HL-60/S4 treated with phorbol 12-myristate 13-acetate at 8.2 ng/mL for 4 days and 3 days (cell line): ENCODE measurements at regions not wholly inside any gene's neighbourhood (a gene's known extent, or its start where the extent isn't known, plus 50 kb on each side); places are given as distances from the start of the nearest gene placed in this dataset.

Experiments
- in situ Hi-C: fragments of 300-500 bp; cut with MboI; formaldehyde crosslinking; loops from 2 replicates; pipeline ENCODE4 v1.15.0; 2022; ENCODE audit warnings: low sequenced_read_pairs

DNA sequence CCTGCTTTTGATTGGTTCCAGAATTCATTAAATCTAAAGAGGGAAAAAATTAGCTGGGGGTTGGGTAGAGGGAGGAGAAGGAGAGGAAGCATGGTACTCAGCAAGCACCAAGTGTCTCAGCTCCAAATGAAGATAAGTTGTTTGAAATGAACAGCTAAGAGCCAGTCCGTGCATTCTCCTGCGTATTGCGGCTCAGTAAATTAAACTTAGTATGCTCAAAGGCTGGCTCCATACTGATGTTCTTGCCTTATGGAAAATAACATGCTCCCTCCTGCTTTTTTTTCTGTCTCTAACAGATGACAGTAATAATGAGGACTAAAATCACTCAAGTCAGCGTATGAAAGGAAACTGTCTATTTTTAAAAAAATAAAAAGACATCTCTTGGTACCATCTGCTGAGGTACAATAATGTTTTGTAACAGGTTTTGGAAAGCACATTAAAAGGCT lies 161.0 kb downstream of the SPATA31D1 start:
- in situ Hi-C loops, result no loop called here

DNA sequence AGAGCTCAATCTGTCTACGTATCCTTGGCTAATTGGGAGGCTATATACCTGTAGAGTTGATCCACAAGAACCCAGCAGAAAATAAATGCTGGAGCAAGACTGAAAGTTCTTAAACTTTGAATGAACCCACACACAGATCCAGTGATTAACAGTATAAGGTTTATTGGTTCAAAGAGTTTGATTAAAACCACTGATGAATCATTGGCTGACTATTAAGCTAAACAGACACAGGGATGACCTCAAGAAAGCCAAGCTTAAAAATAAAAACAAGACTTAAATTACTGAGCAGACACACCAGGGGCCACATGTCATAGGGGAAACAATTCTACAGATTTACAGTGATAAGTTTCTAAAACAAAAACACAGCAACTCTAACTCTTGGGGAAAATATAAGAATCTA lies 163.6 kb downstream of the SPATA31D1 start:
- in situ Hi-C loops, result no loop called here

DNA sequence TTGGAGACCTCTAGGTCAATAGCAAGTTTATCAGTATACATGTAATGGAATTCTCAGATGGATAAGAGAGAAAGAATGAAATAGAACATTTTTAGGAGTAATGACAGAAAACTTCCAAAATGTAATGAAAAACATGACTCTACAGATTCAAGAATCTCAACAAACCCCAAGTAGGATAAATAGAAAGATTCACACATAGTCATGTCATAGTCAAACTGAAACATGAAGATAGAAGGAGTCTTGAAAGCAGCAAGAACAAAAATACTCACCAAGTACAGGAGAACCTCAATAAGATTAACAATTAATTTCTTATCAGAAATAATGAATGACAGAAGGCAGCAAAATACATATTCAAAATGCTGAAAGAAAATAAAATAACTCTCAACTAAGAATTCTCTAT lies 164.5 kb downstream of the SPATA31D1 start:
- in situ Hi-C loops, result no loop called here

DNA sequence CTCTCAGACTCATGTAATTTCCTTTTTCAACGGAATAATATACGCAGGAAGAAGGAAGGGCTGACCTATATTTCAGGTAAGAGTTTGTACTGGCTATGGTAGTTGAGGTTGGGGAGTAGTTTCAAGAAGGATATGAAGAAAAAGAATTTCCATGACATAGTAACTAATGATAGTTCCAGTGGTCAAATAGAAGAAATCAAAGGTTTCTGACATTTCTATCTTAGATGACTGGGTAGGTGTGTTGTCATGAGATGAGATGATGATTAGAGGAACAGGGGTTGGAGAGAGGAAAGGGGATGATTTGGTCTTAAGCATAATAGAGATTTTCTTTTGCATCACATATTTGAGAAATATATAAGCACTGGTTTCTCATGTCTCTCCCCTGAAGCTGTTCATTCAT lies 166.0 kb downstream of the SPATA31D1 start:
- in situ Hi-C loops, result no loop called here

DNA sequence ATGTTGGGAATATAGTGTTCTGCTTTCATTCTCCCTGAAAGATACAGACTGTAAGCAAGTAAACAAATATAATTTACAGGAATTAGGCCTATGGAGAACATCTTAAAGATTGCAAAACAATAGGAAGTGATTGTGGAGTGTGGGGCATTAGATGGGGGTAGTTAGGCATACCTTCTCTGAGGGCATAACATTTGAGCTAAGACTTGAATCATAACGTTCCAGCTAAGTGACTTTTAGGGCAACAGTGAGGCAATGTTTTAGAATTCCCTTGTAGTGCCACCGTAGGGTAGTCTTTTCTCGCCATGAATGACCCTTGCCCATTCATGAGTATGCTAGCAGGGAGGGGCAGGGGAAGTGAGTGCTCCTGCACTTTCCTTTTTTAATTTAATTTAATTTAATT lies 173.3 kb downstream of the SPATA31D1 start:
- in situ Hi-C loops, result no loop called here

DNA sequence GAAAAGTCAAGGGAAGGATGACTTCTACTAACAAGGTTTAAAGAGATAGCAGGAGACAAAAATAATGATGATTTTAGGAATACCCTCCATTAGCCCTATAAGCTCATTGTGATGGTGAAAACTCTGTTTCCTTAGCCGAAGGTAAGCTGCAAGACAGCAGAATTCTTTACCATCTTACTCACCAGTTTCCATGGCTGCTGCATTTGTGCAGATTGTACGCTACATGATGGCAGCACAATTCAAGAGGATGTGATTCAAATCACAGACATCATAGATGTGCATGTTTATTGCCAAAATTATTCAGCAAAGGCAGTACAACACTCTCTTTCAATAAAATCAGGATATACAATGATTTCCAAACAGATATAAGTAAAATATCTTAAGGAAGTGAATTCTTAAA lies 175.6 kb downstream of the SPATA31D1 start:
- in situ Hi-C loops, result no loop called here

DNA sequence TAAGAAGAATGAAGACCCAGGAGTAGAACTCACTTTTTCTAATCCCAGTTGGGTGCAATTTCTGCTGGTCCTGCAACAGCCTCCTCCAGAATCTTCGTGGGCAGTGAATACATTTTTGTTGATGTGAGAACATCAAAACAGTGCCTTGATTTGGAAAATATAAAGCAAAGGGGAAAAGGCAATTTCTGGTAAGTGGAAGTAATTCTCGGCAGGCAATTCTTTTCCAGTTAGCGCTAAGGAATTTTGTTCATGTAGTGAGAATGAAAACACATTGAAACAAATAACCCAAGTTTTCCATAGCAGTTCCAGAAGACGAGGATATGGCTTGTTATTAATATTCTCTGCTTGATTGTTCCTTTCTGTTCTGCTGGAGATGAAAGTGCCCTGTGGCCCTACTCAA lies 178.7 kb downstream of the SPATA31D1 start:
- in situ Hi-C loops, result no loop called here

DNA sequence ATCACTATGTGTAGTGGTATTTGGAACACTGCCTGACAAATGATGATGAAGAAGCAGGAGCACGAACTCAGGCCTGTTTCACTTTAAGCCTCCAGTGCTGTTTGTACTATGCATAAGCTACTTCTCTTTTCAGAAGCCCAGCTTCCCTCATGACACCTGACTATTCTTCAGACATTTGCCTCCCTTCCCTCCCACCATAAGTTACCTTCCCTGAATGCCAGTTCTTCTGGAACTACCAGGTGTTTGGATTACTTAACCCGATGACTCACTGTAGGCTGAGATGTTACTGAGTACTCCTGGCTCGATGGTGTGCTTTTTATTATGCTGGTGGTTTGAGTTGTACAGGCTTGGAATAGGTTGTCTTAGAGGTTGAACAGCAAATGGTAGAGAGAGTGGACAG lies 180.0 kb downstream of the SPATA31D1 start:
- in situ Hi-C loops, result no loop called here

DNA sequence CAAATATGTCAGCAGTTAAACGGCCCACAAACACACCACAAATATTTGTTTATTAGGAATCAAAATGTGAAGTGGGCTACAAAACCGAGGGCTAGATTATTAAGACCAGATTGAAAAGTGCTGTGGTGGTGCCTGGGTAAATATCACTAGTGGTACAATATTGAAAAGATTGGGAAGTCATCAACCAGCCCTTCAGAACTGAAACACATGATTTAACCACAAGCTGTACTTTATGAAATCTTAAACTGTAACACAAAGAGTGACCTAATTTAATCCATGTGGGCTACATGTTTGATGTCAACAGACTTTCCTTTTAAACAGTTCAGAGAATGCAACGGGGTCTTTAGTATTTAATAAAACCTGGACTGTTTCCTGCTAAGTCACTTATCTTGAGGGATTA lies 182.3 kb downstream of the SPATA31D1 start:
- in situ Hi-C loops, result no loop called here

DNA sequence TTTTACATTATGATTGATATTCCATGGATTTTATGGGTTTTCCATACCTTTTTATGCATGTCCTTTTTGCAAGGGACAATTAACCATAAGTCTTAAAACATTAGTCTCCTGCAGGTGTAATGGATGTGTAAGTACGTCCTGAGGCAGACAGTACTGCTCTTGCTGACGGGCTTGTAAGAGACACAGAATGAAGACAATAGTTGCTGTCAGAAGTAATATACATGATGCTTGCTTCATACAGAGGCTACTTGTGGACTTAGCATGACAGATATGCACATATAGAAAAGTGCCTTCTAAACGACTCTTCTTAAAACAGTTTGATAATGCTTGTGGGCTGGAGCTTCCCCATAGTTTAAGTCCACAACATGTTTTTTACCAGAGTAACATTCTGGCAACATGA lies 182.7 kb downstream of the SPATA31D1 start:
- in situ Hi-C loops, result no loop called here

DNA sequence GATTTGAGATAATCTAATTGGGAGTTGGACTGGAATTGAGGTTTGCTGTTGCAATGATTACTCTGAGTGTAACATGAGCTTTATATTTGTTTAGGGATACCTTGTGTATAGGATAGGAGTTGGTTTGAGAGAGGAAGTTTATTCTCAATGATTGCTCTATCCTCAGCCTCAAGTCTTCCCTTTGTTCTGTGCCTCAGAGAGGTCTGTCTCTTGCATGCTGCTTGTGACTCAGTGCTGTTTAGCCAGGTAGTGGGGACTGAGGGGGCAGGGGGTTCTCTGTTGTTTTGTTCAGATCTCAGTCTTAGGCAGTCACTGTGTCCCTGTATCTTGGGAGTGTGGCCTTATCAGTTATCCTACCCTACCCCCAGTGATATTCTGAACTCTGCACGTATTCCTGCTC lies 192.1 kb downstream of the SPATA31D1 start:
- in situ Hi-C loops, result no loop called here

DNA sequence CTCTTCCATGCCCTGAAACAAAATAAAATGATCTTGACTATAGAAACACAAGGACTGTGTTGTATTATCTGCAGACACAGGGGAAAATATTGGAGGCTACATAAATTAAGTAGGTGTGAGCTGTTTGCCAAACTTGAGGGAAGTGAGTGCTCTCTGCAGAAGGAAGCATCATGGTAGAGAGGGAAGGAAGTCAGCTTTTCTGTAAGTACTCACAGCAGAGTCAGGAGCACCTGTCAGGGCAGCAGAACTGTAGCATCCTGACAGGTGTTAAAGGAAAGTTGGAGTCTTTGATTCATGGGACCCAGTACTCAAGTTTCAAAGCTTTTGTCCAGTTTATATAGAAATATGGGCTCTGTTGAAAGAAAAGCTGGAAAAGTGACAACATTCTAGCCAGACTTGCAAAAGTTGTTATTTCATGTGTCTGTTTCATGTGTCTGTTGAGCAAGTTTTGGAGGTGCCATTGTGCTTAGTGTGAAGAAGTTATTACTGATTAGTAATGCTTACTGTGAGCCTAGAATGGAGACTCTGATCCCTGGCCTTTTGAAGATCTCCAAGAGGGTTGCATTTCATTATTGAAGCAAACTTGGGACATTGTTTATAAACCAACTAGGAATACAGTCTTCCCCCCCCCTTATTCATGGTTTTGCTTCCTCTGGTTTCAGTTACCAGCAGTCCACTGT lies 194.7 kb downstream of the SPATA31D1 start:
- in situ Hi-C loops, result no loop called here

DNA sequence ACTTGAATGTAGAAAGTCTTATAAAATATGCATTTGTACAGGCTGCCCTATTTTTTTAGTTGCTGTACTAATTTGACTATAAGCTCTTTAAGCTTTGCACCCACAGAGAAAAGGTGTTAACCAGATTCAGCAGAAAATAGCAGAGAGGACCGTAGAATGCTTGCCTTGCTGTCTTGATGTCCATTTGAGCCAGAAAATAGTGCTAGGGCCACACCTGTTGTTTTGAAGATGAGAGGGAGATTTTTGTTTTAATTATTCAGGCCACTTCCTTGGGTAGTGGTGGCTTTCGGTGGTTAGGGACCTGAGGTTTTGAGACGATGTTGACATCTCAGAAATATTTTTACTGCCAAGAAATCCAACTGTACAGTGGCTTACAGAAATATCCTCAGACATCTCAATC lies 196.0 kb downstream of the SPATA31D1 start:
- in situ Hi-C loops, result no loop called here

DNA sequence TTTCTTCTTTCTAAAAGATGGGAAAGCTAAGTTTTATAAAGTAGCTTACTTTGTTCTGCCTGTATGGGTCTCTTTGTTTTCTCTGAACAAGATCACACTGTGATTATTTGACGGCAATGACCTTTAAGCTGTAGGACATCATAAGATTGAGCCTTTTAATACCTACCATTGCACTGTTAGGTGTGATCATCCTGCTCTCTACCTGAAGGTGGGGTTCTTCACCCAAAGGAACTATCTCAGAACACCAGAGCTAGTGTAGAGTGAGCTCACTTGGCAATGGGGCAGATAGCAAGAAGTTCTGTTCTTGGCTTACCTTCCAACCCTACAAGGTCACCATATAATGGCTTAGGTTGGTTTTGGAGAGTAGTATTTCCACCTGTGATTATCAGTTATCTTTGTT lies 200.2 kb downstream of the SPATA31D1 start:
- in situ Hi-C loops, result no loop called here

DNA sequence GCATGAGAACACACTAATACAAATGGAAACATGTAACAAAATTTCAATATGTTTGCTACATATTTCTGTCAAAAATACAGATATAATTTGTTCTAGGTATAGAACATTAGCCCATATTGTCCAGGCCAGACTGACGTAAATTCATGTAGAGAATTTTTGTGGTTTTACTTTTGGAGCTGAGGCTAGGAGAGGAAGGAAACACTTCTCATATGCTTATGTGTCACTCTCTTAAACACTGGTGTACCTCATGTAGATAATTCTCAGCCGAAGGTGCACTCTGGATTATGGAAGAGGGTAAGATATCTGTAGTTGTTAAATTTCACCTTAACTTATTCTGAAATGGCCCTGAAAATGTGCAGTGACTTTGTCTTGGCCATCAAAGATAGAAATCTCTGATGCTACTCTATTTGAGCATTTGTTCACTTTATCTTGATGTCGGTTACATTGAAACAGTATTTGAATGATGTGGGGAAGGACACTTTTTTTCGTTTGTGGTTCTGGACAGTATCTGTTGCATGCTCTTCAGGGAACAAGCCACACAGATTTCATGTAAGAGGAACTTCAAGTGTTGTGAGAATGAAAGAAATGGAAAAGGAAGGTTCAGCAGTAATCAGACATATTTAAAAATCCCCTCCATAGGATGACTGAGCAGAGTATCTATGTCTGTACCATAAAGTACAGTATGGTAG lies 202.7 kb downstream of the SPATA31D1 start:
- in situ Hi-C loops, result no loop called here

DNA sequence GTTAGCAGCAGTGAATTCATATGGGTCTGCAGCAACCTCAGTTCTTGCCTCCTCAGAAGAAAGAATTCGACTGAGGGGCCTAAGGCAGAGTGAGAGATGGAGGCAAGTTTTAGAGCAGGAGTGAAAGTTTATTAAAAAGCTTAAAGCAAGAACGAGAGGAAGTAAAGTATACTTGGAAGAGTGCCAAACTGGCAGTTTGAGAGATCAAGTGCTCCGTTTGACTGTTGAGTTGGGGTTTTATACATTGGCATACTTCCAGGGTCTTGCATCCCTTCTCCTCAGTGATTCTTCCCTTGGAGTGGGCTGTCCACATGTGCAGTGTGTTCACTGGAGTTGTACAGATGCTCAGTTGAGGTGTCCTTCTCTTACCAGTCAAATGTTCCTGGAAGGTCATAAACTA lies 203.6 kb downstream of the SPATA31D1 start:
- in situ Hi-C loops, result no loop called here

DNA sequence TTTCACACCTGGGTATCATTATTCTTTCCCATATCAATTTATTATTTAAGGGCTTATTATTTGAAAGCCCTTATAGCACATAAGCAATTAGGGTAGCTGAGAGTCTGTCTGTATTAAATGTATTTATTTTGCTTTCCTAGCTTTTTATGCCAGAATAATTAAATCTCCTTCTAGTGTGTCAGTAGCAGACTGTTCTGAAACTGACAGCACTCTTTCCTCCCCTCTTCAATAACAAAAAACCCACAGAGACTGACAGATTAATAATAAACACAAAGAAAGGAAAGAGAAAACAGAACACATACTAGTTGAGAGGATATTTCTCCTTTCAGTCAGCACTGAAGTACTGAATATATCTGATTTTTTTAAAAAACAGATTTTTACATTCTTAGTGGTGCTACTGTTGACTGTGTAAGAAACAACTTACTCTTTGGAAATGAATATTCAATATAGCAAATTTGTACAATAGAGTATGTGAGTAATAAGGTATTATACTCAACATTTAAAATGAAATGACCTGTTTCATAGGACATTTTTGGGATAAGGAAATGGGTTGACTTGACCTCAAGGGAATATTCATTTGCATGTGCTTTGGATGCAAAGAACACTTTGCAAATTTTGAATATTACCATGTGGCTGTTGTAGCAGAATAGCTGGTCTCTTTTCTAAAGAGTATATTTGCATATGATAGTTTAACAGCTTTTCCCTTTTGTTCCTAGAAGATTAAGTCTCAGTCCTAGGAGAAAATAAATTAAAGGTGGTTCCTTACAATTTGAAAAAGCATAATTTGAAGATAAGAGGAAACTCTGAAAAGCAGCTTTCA lies 208.3 kb downstream of the SPATA31D1 start:
- in situ Hi-C loops, result no loop called here

DNA sequence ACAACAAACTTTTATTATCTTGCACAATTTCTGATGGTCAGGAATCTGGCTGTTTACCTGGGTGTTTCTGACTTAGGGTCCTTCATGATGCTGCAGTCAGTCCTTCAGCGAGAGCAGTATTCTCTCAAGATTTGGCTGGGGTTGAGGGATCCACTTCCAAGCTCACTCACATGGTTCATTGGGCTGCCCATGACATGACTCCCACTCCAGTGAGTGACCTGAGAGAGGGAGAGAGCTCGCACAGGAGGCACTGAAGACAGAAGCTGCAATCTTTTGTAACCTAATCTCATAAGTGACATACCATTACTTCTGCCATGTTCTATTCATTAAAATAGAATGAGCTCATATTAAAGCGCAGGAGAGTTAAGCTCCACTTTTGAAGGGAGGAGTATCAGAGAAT lies 212.6 kb downstream of the SPATA31D1 start:
- in situ Hi-C loops, result loop anchor here (25.0 kb wide), 1 partner anchor 111 kb away; no protein-coding TSS in a partner anchor

DNA sequence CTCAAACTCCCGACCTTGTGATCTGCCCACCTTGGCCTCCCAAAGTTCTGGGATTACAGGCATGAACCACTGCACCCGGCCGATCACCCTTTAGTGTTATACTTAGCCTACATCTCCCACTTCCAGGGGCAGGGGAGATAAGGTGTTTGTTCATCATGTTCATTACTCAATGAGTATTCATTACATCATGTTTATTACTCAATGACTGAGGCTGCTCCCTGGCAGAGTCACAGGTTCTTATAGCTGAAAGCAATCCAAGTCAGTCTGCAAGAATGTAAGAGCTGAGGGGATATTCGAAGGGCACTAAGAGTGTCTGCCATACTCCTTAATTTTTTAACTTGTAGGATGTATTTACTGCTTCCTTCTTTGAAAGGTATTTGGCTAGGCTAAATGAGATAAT lies 214.2 kb downstream of the SPATA31D1 start:
- in situ Hi-C loops, result loop anchor here (25.0 kb wide), 1 partner anchor 109 kb away; no protein-coding TSS in a partner anchor

DNA sequence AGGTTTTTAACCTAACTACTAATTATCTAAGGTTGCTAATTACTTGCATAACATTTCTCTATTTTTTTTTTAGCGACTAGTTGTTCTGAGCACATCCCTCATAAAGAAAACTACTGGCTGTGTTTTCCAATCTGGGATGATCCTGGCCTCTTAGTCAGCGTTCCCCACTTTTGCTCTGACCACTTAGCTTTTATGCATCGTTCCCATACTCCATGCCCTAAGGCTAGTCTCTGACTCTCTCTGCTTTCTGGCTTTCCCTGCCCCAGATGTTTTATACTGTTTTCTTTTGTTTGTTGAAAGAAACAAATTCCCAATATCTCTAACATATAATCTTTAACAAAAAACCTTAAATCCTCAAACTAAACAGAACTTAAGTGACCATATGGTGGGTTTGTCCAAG lies 217.9 kb downstream of the SPATA31D1 start:
- in situ Hi-C loops, result loop anchor here (25.0 kb wide), 1 partner anchor 106 kb away; no protein-coding TSS in a partner anchor

DNA sequence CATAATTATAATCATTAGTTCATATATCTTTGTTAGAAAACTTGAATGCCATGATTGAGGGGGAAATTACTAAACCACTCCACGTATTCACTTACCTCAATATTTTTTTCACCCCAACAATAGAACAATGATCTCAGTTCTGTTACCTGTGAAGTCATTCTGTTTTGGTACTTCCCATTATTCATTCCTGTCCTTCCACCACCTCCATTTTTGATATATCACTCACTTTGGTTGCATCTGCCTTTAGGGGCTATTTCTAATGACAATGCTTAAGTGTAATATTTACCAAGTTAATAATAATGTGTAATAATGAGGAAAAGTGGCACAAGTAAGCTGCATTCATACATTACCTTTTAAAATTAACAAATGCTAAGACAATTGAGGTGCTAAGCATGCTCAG lies 218.4 kb downstream of the SPATA31D1 start:
- in situ Hi-C loops, result loop anchor here (25.0 kb wide), 1 partner anchor 105 kb away; no protein-coding TSS in a partner anchor
